Activated CD4-positive, alpha-beta memory T cell treated with anti-CD3 and anti-CD28 coated beads for 36 hours (primary cell): ENCODE measurements at regions not wholly inside any gene's neighbourhood (a gene's known extent, or its start where the extent isn't known, plus 50 kb on each side); places are given as distances from the start of the nearest gene placed in this dataset.

Source experiments
- CTCF ChIA-PET: fragments of 350-600 bp; sonication (Branson Sonifier 250); formaldehyde crosslinking; loops from one replicate; lab custom pipeline; 2021; ENCODE audit warnings: antibody characterized with exemption, inconsistent platforms; lab: Charles Lee
- POLR2A ChIA-PET: fragments of 350-600 bp; sonication (Branson Sonifier 250); formaldehyde crosslinking; loops from one replicate; lab custom pipeline; 2021; ENCODE audit warnings: antibody characterized with exemption; lab: Charles Lee
- DNase-seq: peaks from one replicate; pipeline ENCODE4 v3.0.0-alpha.2; 2020
- H3K27ac Mint-ChIP-seq: one replicate; pipeline ENCODE4 v1.8.0; 2021; ENCODE audit warnings: mixed read lengths
- H3K27me3 Mint-ChIP-seq: one replicate; pipeline ENCODE4 v1.8.0; 2021; ENCODE audit warnings: mixed read lengths
- H3K36me3 Mint-ChIP-seq: one replicate; pipeline ENCODE4 v1.8.0; 2021; ENCODE audit warnings: mixed read lengths
- H3K4me1 Mint-ChIP-seq: one replicate; pipeline ENCODE4 v1.8.0; 2021; ENCODE audit warnings: low read depth, mixed read lengths
- H3K4me3 Mint-ChIP-seq: one replicate; pipeline ENCODE4 v1.8.0; 2021; ENCODE audit warnings: mild to moderate bottlenecking, mixed read lengths
- H3K9me3 Mint-ChIP-seq: one replicate; pipeline ENCODE4 v1.8.0; 2021; ENCODE audit warnings: mixed read lengths
- intact Hi-C: fragments of 100-400 bp; cut with micrococcal nuclease; formaldehyde crosslinking; loops from one replicate; pipeline ENCODE4 v1.15.1; 2023

DNA sequence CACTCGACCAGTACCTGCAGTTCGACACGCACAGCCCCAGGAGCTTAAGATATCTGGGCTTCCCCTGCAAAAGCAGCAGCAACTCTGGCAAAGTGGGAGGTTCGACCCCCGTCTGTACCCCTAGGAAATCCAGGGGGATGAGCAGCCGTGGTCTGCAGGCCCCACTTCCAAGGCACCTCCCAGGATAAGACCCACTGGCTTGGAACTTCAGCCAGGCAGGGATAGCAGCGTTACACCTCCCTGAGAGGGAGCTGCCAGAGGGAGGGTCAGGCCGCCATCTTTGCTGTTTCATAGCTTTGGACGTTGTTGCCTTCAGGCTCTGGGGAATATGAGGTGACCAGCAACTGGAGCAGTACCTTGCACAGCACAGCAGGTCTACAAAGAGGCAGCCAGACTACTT, 351.1 kb downstream of the SOX11 start:
- Mint-ChIP-seq H3K4me3 (no peak overlapping the region), H3K27me3 (no peaks in the 10 kb centered on the region), H3K4me1 (no peaks in the 10 kb centered on the region), H3K27ac (no peak overlapping the region), H3K36me3 (no peaks in the 10 kb centered on the region), H3K9me3 (peaks cover 5% of the 10 kb centered on the region)
- POLR2A ChIA-PET: no interaction called here
- intact Hi-C loops: no loop called here
- DNase-seq: no peak
- CTCF ChIA-PET: no interaction called here

DNA sequence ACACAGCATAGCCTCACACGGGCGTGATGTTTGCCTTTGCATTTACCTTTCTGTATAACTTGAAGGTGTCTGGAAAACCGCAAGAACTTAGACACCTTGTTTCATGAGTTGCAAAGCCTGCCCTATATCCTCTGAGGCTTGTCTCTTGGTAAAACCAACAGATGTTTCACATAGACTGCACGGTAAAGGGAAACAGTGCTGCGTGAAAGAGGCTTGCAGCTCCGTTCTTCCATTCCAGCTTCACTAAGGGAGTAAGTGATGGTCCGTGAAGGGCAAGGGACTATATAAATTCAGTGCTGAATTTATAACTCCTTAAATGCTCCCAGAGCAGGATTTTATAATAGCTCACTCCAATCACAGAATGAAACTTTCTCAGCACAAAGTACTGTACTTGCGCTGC, 360.5 kb downstream of the SOX11 start:
- Mint-ChIP-seq H3K36me3 (no peaks in the 10 kb centered on the region), H3K4me1 (no peaks in the 10 kb centered on the region), H3K9me3 (peaks cover 8% of the 10 kb centered on the region), H3K4me3 (no peak overlapping the region), H3K27ac (no peak overlapping the region), H3K27me3 (no peaks in the 10 kb centered on the region)
- intact Hi-C loops: no loop called here
- DNase-seq: no peak
- CTCF ChIA-PET: no interaction called here
- POLR2A ChIA-PET: no interaction called here

DNA sequence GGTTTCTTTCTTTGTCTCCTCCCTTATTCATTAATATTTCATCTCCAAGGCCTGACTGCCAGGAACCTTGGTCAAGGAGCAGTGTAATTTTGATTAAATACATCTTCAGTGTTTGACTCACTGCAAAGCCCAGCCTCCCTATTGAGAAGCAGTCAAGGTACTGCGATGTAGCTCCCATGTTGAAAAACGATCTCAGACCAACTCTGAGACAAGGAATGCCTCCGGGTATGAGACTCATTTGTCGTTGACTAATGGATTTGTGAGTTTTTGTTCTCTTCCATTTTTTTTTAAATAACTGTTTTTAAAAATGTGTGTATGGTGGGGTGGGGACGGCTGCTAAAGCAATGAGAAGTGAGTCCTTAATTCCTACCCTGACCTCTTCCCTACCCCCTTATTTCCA, 361.6 kb downstream of the SOX11 start:
- Mint-ChIP-seq H3K36me3 (no peaks in the 10 kb centered on the region), H3K9me3 (peaks cover 8% of the 10 kb centered on the region), H3K27ac (no peak overlapping the region), H3K4me1 (no peaks in the 10 kb centered on the region), H3K4me3 (no peak overlapping the region), H3K27me3 (no peaks in the 10 kb centered on the region)
- POLR2A ChIA-PET: no interaction called here
- no peak for DNase-seq
- CTCF ChIA-PET: no interaction called here
- intact Hi-C loops: no loop called here

DNA sequence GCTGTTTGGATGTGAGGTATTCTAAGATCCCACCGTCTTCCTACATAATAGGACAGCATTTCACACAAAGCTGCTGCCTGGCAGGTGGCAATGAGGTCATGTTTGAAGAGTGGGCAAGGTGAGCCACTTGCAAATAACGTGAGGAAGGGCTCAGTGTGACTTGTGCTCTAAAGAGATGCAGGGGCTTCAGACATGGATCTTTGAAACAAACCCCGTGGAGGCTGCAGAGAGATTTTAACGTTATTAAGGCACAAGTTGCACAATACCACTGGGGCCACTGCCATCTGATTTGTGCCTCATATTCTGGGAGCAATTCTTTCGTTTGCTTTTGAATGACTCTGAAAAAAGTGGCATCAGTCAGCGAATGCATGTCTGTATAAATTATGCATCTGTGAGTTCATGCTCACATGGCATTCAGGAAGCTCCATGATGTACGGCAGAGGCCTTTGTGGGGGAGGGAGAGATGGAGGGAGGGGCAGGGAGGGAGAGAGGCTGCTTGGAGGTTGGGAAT, 362.0 kb downstream of the SOX11 start:
- Mint-ChIP-seq H3K36me3 (no peaks in the 10 kb centered on the region), H3K4me1 (no peaks in the 10 kb centered on the region), H3K4me3 (no peak overlapping the region), H3K9me3 (peaks cover 7% of the 10 kb centered on the region), H3K27me3 (no peaks in the 10 kb centered on the region), H3K27ac (no peak overlapping the region)
- intact Hi-C loops: no loop called here
- DNase-seq: no peak
- ChIA-PET POLR2A (no interaction called here), CTCF (no interaction called here)

DNA sequence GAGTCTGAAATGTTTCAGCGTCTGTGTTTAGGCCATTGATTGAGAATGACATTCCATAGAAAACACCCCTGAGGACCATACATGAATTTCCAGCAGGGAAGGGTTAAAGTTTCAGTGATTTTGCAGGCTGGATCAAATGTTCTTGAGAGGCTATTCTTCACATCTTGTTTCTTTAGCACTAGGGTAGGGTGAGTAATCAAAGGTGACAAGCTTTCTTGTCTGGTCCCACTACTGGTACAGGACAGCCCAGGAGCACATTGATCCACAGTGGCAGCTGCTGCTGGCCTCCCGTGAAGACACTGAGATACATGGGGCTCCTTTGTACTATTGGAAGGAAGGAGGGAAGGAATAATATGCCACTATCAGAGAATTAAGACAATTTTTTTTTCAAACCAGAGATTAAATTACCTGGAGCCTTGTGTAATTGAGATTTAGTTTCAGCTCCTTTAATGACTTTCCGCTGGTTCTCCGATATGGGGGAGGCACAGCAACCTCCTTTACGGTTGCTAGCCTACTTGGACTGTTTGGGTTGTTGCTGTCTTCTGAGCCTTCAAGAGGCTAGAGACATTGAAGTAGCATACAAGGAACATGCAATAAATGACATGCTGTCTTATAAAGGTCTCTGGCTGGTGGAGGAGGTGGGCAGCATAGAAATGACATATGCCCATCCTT, 368.9 kb downstream of the SOX11 start:
- no peak for DNase-seq
- H3K9me3 Mint-ChIP-seq: peaks cover 2% of the 10 kb centered on the region
- H3K4me3 Mint-ChIP-seq: no peak overlapping the region
- CTCF ChIA-PET: interaction anchor here (0.6 kb wide), 1 partner anchor 350 kb away, joined by 4 read pairs; no protein-coding TSS in a partner anchor
- H3K4me1 Mint-ChIP-seq: no peaks in the 10 kb centered on the region
- POLR2A ChIA-PET: no interaction called here
- H3K36me3 Mint-ChIP-seq: no peaks in the 10 kb centered on the region
- intact Hi-C loops: no loop called here
- H3K27me3 Mint-ChIP-seq: no peaks in the 10 kb centered on the region
- no peak overlapping the region for H3K27ac Mint-ChIP-seq

DNA sequence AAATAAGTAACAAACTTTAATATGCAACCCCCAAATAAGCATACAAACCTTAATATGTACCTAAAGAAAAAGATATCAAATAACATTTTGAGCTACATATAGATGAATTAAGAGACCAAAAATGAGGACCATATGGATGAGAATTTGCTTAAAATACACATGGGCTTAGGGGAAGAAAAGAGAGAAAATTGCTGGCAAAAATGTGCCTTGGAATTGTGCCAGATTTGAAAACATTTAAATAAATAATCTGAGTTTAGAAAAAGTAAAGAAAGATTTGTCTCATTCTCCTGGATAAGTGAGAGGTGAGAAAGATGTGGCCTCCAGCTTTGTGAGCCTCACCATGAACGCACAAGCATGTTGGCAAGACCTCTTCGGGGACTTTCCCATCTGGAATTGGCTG, 372.6 kb downstream of the SOX11 start:
- Mint-ChIP-seq H3K4me1 (no peaks in the 10 kb centered on the region), H3K4me3 (no peak overlapping the region), H3K36me3 (no peaks in the 10 kb centered on the region), H3K27me3 (no peaks in the 10 kb centered on the region), H3K27ac (no peak overlapping the region), H3K9me3 (peaks cover 2% of the 10 kb centered on the region)
- no peak for DNase-seq
- ChIA-PET POLR2A (no interaction called here), CTCF (no interaction called here)
- intact Hi-C loops: no loop called here

DNA sequence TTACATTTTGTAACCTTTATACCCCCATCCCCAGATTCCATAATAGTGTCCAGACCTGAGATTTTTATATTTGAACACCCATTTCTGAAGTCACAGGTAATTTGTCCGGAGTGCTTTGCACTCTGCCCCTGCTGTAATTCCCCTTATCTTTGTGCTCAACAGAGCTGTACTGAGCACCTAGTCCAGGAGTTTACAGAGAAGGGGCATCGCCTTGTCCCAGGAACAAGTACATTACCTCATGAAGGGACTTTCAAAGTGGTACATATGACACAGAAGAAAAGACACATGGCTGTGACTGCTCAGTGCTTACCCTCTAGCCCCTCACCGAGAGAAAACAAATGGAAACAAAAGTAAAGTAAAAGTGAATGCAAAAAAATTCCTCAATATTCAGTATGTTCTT, 373.5 kb downstream of the SOX11 start:
- Mint-ChIP-seq H3K9me3 (peaks cover 2% of the 10 kb centered on the region), H3K36me3 (no peaks in the 10 kb centered on the region), H3K4me1 (no peaks in the 10 kb centered on the region), H3K4me3 (no peak overlapping the region), H3K27ac (no peak overlapping the region), H3K27me3 (no peaks in the 10 kb centered on the region)
- DNase-seq: no peak
- intact Hi-C loops: no loop called here
- POLR2A ChIA-PET: no interaction called here
- CTCF ChIA-PET: no interaction called here

DNA sequence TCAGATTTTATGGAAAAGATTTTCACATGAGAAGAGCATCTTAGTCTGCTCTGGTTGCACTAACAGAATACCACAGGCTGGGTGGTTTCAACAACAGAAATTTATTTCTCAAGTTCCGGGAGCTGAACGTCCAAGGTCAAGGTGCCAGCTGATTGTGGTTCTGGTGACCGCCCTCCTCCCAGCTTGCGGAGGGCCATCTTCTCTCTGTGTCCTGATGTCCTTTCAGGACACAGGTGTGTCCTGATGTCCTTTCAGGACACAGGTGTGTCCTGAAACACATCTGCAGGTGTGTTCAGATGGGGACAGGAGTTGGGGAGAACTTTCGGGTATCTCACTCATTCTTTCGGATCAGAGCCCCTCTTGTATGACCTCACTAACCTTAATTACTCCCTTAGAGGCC, 374.9 kb downstream of the SOX11 start:
- H3K9me3 Mint-ChIP-seq: peaks cover 2% of the 10 kb centered on the region
- intact Hi-C loops: no loop called here
- no peak overlapping the region for H3K4me3 Mint-ChIP-seq
- H3K27me3 Mint-ChIP-seq: no peaks in the 10 kb centered on the region
- no peak overlapping the region for H3K27ac Mint-ChIP-seq
- H3K36me3 Mint-ChIP-seq: no peaks in the 10 kb centered on the region
- POLR2A ChIA-PET: no interaction called here
- CTCF ChIA-PET: no interaction called here
- DNase-seq: no peak
- H3K4me1 Mint-ChIP-seq: no peaks in the 10 kb centered on the region

DNA sequence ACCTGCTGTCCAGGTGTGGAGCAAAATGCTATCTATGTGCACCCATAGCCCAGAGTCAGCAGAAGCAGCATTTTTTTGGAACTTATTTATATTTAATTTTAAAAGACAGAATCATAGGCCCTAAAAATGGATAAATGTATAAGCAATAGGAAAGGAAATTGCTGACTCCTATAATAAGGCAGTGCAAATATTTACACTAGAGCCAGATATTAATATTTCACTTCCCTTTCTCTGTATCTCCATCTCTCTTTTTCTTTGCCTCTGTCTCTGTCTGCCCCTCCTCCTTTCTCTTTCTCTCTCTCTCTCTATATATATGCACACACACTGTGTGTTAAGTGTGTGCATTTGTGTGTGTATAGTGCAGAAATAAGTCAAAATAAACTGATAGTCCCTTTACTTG, 375.6 kb downstream of the SOX11 start:
- intact Hi-C loops: no loop called here
- ChIA-PET CTCF (no interaction called here), POLR2A (no interaction called here)
- Mint-ChIP-seq H3K27me3 (no peaks in the 10 kb centered on the region), H3K4me3 (no peak overlapping the region), H3K4me1 (no peaks in the 10 kb centered on the region), H3K9me3 (no peaks in the 10 kb centered on the region), H3K27ac (no peak overlapping the region), H3K36me3 (no peaks in the 10 kb centered on the region)
- DNase-seq: no peak

DNA sequence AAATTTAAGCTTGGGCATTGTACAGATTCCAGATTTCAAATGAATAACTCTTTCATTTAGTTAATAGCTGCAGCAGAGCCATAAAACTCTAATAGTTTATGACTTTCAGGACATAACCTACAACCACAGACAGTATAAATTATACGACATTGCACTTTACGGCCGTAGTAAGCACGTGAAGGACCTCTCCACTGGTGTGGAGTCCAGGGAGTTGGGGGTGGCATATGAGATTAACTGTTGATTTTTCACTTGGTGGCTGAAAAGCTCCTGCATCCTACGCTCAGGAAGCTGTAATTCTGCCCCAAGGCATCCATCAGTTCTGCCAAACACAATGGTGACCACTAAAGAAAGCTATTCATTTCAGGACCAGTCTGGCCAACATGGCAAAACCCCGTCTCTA, 376.2 kb downstream of the SOX11 start:
- intact Hi-C loops: no loop called here
- Mint-ChIP-seq H3K9me3 (no peaks in the 10 kb centered on the region), H3K36me3 (no peaks in the 10 kb centered on the region), H3K27ac (no peak overlapping the region), H3K4me1 (no peaks in the 10 kb centered on the region), H3K4me3 (no peak overlapping the region), H3K27me3 (no peaks in the 10 kb centered on the region)
- ChIA-PET POLR2A (no interaction called here), CTCF (no interaction called here)
- DNase-seq: no peak

DNA sequence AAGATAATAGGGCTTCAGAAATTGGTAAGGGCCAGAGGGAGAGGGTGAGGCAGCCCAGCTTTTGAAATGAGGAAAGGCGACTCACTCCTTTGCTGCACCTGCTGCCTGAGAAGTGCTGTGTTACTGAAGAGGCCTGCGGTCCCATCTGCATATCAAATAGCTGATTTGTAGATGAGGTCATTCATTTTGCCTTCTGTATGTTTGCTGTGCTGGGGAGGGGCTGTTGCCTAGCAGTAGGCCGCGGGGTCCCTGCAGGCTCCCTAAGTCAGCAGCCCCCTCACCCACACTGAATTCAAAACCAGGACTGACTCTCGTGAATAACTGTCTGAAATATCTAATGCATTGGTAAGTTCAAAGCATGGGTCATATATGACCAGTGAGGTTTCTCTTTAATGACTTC, 377.2 kb downstream of the SOX11 start:
- H3K27me3 Mint-ChIP-seq: no peaks in the 10 kb centered on the region
- H3K9me3 Mint-ChIP-seq: no peaks in the 10 kb centered on the region
- ChIA-PET CTCF (no interaction called here), POLR2A (no interaction called here)
- no peak for DNase-seq
- no peaks in the 10 kb centered on the region for H3K4me1 Mint-ChIP-seq
- intact Hi-C loops: no loop called here
- H3K36me3 Mint-ChIP-seq: no peaks in the 10 kb centered on the region
- no peak overlapping the region for H3K4me3 Mint-ChIP-seq
- H3K27ac Mint-ChIP-seq: no peak overlapping the region

DNA sequence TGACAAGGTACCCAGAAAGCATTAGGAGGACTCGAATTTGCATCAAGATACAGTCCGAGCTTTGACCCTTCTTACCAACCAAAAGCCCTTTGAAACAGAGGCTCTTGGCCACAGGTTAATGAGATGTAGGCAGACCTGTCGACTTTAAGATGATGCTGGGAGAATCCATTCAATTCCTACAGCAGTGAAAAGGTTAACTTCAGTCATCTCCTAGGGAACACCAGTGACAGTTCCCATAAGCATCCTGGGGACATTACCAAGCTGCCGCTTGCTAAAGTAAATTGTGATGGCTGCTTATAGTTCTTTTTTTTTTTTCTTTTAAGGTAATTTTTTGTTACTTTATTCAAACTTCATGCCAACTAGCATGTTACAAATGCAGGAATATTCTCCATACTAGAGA, 379.3 kb downstream of the SOX11 start:
- H3K4me3 Mint-ChIP-seq: no peak overlapping the region
- H3K36me3 Mint-ChIP-seq: no peaks in the 10 kb centered on the region
- intact Hi-C loops: no loop called here
- CTCF ChIA-PET: no interaction called here
- no peaks in the 10 kb centered on the region for H3K4me1 Mint-ChIP-seq
- no peaks in the 10 kb centered on the region for H3K27me3 Mint-ChIP-seq
- H3K9me3 Mint-ChIP-seq: no peaks in the 10 kb centered on the region
- no peak overlapping the region for H3K27ac Mint-ChIP-seq
- POLR2A ChIA-PET: no interaction called here
- no peak for DNase-seq

DNA sequence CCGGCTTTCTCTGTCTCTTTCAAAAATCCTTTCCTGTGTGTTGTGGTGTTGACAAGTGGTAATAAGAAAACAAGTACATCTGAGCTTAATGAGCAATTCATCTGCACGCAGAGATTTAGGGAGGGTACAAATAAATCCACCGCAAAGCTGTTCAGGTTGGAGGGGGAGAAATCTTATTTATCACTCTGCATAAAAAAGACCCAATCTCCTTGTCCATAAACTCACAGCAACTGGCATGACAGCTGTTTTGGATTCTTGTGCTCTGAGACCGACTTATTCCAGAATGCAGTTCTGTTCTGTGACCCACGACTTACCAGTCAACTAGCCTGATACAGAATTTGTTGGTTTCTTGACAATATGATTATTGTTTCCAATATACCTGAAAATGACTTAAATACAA, 380.1 kb downstream of the SOX11 start:
- no peaks in the 10 kb centered on the region for H3K36me3 Mint-ChIP-seq
- intact Hi-C loops: no loop called here
- POLR2A ChIA-PET: no interaction called here

More for the DNA sequence above, 380.1 kb downstream of the SOX11 start:
- H3K27me3 Mint-ChIP-seq: no peaks in the 10 kb centered on the region
- no peak overlapping the region for H3K27ac Mint-ChIP-seq
- H3K9me3 Mint-ChIP-seq: no peaks in the 10 kb centered on the region
- CTCF ChIA-PET: no interaction called here
- no peaks in the 10 kb centered on the region for H3K4me1 Mint-ChIP-seq
- no peak for DNase-seq
- H3K4me3 Mint-ChIP-seq: no peak overlapping the region
